ENCODE measurements at regions not wholly inside any gene's neighbourhood (a gene's known extent, or its start where the extent isn't known, plus 50 kb on each side); places are given as distances from the start of the nearest gene placed in this dataset.

GRCh38 chr9:80074439-80074838 lies 502.7 kb downstream of the TLE4 start:
- TF ChIP-seq CTCF (IDR thresholded peaks at IDR 0.05; ENCODE audit: partially characterized antibody, unreplicated experiment), result no peak
- H3K9me3 Mint-ChIP-seq (ENCODE audit: unreplicated experiment), result no peaks in the 10 kb centered on the region
- H3K27ac Mint-ChIP-seq (ENCODE audit: unreplicated experiment), result no peak overlapping the region
- no peaks in the 10 kb centered on the region for H3K36me3 Mint-ChIP-seq (ENCODE audit: unreplicated experiment)
- no peak overlapping the region for H3K4me3 Mint-ChIP-seq (ENCODE audit: unreplicated experiment)
- H3K4me1 Mint-ChIP-seq (ENCODE audit: low read depth, unreplicated experiment), result peaks cover 12% of the 10 kb centered on the region
- no peak for DNase-seq
- H3K27me3 Mint-ChIP-seq (ENCODE audit: unreplicated experiment), result peaks cover 2% of the 10 kb centered on the region

GRCh38 chr9:80072451-80072850 lies 500.7 kb downstream of the TLE4 start:
- no peak for TF ChIP-seq CTCF (IDR thresholded peaks at IDR 0.05; ENCODE audit: partially characterized antibody, unreplicated experiment)
- no peaks in the 10 kb centered on the region for H3K36me3 Mint-ChIP-seq (ENCODE audit: unreplicated experiment)
- H3K4me1 Mint-ChIP-seq (ENCODE audit: low read depth, unreplicated experiment), result peaks cover 13% of the 10 kb centered on the region
- H3K9me3 Mint-ChIP-seq (ENCODE audit: unreplicated experiment), result no peaks in the 10 kb centered on the region
- no peak overlapping the region for H3K4me3 Mint-ChIP-seq (ENCODE audit: unreplicated experiment)
- DNase-seq, result no peak
- peaks cover 2% of the 10 kb centered on the region for H3K27me3 Mint-ChIP-seq (ENCODE audit: unreplicated experiment)
- no peak overlapping the region for H3K27ac Mint-ChIP-seq (ENCODE audit: unreplicated experiment)

- H3K9me3 Mint-ChIP-seq (ENCODE audit: unreplicated experiment), result no peaks in the 10 kb centered on the region
- H3K36me3 Mint-ChIP-seq (ENCODE audit: unreplicated experiment), result no peaks in the 10 kb centered on the region
- DNase-seq, result no peak
- H3K27me3 Mint-ChIP-seq (ENCODE audit: unreplicated experiment), result peaks cover 1% of the 10 kb centered on the region
- no peak overlapping the region for H3K4me3 Mint-ChIP-seq (ENCODE audit: unreplicated experiment)
- no peak overlapping the region for H3K27ac Mint-ChIP-seq (ENCODE audit: unreplicated experiment)
- peaks cover 16% of the 10 kb centered on the region for H3K4me1 Mint-ChIP-seq (ENCODE audit: low read depth, unreplicated experiment)
- no peak for TF ChIP-seq CTCF (IDR thresholded peaks at IDR 0.05; ENCODE audit: partially characterized antibody, unreplicated experiment)
Observed at GRCh38 chr9:80070071-80070742, 498.4 kb downstream of the TLE4 start.

GRCh38 chr9:80066931-80067330 lies 495.2 kb downstream of the TLE4 start:
- peaks cover 1% of the 10 kb centered on the region for H3K27me3 Mint-ChIP-seq (ENCODE audit: unreplicated experiment)
- DNase-seq, result no peak
- no peak for TF ChIP-seq CTCF (IDR thresholded peaks at IDR 0.05; ENCODE audit: partially characterized antibody, unreplicated experiment)
- no peak overlapping the region for H3K27ac Mint-ChIP-seq (ENCODE audit: unreplicated experiment)
- no peaks in the 10 kb centered on the region for H3K36me3 Mint-ChIP-seq (ENCODE audit: unreplicated experiment)
- peaks cover 12% of the 10 kb centered on the region for H3K4me1 Mint-ChIP-seq (ENCODE audit: low read depth, unreplicated experiment)
- H3K4me3 Mint-ChIP-seq (ENCODE audit: unreplicated experiment), result no peak overlapping the region
- H3K9me3 Mint-ChIP-seq (ENCODE audit: unreplicated experiment), result no peaks in the 10 kb centered on the region

- H3K4me1 Mint-ChIP-seq (ENCODE audit: low read depth, unreplicated experiment), result peaks cover 12% of the 10 kb centered on the region
- DNase-seq, result no peak
Observed at GRCh38 chr9:80062567-80062966, 490.8 kb downstream of the TLE4 start.

More at GRCh38 chr9:80062567-80062966, 490.8 kb downstream of the TLE4 start:
- H3K36me3 Mint-ChIP-seq (ENCODE audit: unreplicated experiment), result peaks cover 4% of the 10 kb centered on the region
- no peaks in the 10 kb centered on the region for H3K9me3 Mint-ChIP-seq (ENCODE audit: unreplicated experiment)
- H3K4me3 Mint-ChIP-seq (ENCODE audit: unreplicated experiment), result no peak overlapping the region
- no peak overlapping the region for H3K27ac Mint-ChIP-seq (ENCODE audit: unreplicated experiment)
- no peak for TF ChIP-seq CTCF (IDR thresholded peaks at IDR 0.05; ENCODE audit: partially characterized antibody, unreplicated experiment)
- no peaks in the 10 kb centered on the region for H3K27me3 Mint-ChIP-seq (ENCODE audit: unreplicated experiment)
